K562 (cell line): ENCODE measurements at regions not wholly inside any gene's neighbourhood (a gene's known extent, or its start where the extent isn't known, plus 50 kb on each side); places are given as distances from the start of the nearest gene placed in this dataset.

Source experiments
- CHD4 ChIP-seq: fragments of 200-600 bp; sonication (generic); IDR thresholded peaks from 3 replicates; pipeline ENCODE4 v1.6.1; 2012; ENCODE audit warnings: low read depth, mild to moderate bottlenecking, mixed read lengths, low read length, inconsistent platforms; ENCODE audit not compliant: insufficient read depth, insufficient replicate concordance, poor library complexity, severe bottlenecking
- FOXJ3 ChIP-seq: sonication (generic); formaldehyde crosslinking; IDR thresholded peaks from 2 replicates; pipeline ENCODE4 v1.4.0; 2020; ENCODE audit warnings: mild to moderate bottlenecking, missing genetic modification reagents
- GATAD2B ChIP-seq: fragments of 450-650 bp; IDR thresholded peaks from 2 replicates; pipeline ENCODE4 v1.6.1; 2017; ENCODE audit warnings: mild to moderate bottlenecking, borderline replicate concordance
- IRF2 ChIP-seq: sonication (generic); formaldehyde crosslinking; IDR thresholded peaks from 2 replicates; pipeline ENCODE4 v1.8.1; 2022; ENCODE audit warnings: mild to moderate bottlenecking, missing genetic modification reagents
- NFYB ChIP-seq: IDR thresholded peaks from 2 replicates; pipeline ENCODE4 v1.6.1; 2011; ENCODE audit warnings: mild to moderate bottlenecking, moderate library complexity; ENCODE audit not compliant: insufficient read length; ENCODE audit errors: extremely low read depth
- SIN3A ChIP-seq, 2 experiments: fragments of 150-350 bp in 1 of 2; IDR thresholded peaks; 2 replicates each; pipeline ENCODE4 v1.6.1; 2011 to 2016; ENCODE audit warnings: borderline replicate concordance in 2 of 2, low read depth in 2 of 2, low read length in 2 of 2, mild to moderate bottlenecking in 2 of 2, moderate library complexity in 2 of 2; ENCODE audit not compliant: control insufficient read depth in 1 of 2
- SP1 ChIP-seq: sonication (generic); formaldehyde crosslinking; IDR thresholded peaks from 2 replicates; pipeline ENCODE4 v1.8.1; 2022; ENCODE audit warnings: mild to moderate bottlenecking, missing genetic modification reagents
- ZNF592 ChIP-seq: fragments of 450-650 bp; IDR thresholded peaks from 2 replicates; pipeline ENCODE4 v1.6.1; 2017; ENCODE audit warnings: antibody characterized with exemption, mild to moderate bottlenecking

GRCh38 chr3:18195836-18196235, 229.3 kb downstream of the SATB1 start:
- no peak for TF ChIP-seq SP1
- no peak for TF ChIP-seq FOXJ3 (CRISPR knock-in tag)
- TF ChIP-seq NFYB = no peak
- TF ChIP-seq IRF2 (CRISPR knock-in tag) = no peak
- TF ChIP-seq GATAD2B = no peak
- no peak for TF ChIP-seq ZNF592
- no peak for TF ChIP-seq SIN3A (IDR thresholded peaks at IDR 0.05; ENCODE audit: borderline replicate concordance in 2 of 2, control insufficient read depth in 1 of 2, low read depth in 2 of 2, low read length in 2 of 2)
- TF ChIP-seq CHD4 = no peak
